AG04450 (cell line): ENCODE measurements at regions not wholly inside any gene's neighbourhood (a gene's known extent, or its start where the extent isn't known, plus 50 kb on each side); places are given as distances from the start of the nearest gene placed in this dataset.

Experiments used
- CTCF ChIA-PET: fragments of 300-600, 350-600 bp; formaldehyde crosslinking; extraction: SDS; loops from one replicate; lab custom pipeline; 2022; ENCODE audit warnings: antibody characterized with exemption, inconsistent platforms; lab: Charles Lee
- POLR2A ChIA-PET: fragments of 350-600 bp; formaldehyde crosslinking; extraction: SDS; loops from one replicate; lab custom pipeline; 2021; ENCODE audit warnings: antibody characterized with exemption, inconsistent platforms; lab: Yijun Ruan, JAX
- DNase-seq: peaks from one replicate; pipeline ENCODE4 v3.0.0-alpha.2; 2011; ENCODE audit warnings: low read depth, low spot score
- H3K27ac ChIP-seq: one replicate; pipeline ENCODE4 v1.5.1; 2012; ENCODE audit warnings: low read depth, low read length, control low read depth
- H3K27me3 ChIP-seq: one replicate; pipeline ENCODE4 v1.6.0; 2012; ENCODE audit warnings: low read length; ENCODE audit not compliant: control insufficient read depth, insufficient read depth
- H3K4me3 ChIP-seq: 2 replicates; pipeline ENCODE4 v1.5.1; 2011; ENCODE audit warnings: mild to moderate bottlenecking, low read depth, low read length, control low read depth
- H3K9me3 ChIP-seq: 2 replicates; pipeline ENCODE4 v1.5.1; 2012; ENCODE audit warnings: low read length; ENCODE audit not compliant: control insufficient read depth, insufficient read depth
- TF ChIP-seq, protein P1 (sequence below): IDR thresholded peaks from 2 replicates; pipeline ENCODE4 v1.5.1; 2011; ENCODE audit warnings: low read depth, low read length, control low read depth, inconsistent platforms

- no peaks in the 10 kb centered on the region; the same call in 1 of the 2 replicates for H3K9me3 ChIP-seq
- no peak overlapping the region for H3K4me3 ChIP-seq
- POLR2A ChIA-PET: no interaction called here
- peaks cover 21% of the 10 kb centered on the region for H3K27me3 ChIP-seq
- no peak for DNase-seq
- CTCF ChIA-PET: interaction anchor here (0.5 kb wide), 1 partner anchor 224 kb away, joined by 3 read pairs; no protein-coding TSS in a partner anchor
- TF ChIP-seq, protein P1, sequence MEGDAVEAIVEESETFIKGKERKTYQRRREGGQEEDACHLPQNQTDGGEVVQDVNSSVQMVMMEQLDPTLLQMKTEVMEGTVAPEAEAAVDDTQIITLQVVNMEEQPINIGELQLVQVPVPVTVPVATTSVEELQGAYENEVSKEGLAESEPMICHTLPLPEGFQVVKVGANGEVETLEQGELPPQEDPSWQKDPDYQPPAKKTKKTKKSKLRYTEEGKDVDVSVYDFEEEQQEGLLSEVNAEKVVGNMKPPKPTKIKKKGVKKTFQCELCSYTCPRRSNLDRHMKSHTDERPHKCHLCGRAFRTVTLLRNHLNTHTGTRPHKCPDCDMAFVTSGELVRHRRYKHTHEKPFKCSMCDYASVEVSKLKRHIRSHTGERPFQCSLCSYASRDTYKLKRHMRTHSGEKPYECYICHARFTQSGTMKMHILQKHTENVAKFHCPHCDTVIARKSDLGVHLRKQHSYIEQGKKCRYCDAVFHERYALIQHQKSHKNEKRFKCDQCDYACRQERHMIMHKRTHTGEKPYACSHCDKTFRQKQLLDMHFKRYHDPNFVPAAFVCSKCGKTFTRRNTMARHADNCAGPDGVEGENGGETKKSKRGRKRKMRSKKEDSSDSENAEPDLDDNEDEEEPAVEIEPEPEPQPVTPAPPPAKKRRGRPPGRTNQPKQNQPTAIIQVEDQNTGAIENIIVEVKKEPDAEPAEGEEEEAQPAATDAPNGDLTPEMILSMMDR: no peak
- no peak overlapping the region for H3K27ac ChIP-seq
These were observed 138.3 kb downstream of the ASB1 start for GRCh38 chr2:238565031-238565430.

- POLR2A ChIA-PET: no interaction called here
- Histone ChIP-seq H3K27me3 (peaks cover 17% of the 10 kb centered on the region), H3K27ac (no peak overlapping the region), H3K9me3 (no peaks in the 10 kb centered on the region; the same call in 1 of the 2 replicates), H3K4me3 (no peak overlapping the region)
- CTCF ChIA-PET: no interaction called here
- no peak for DNase-seq
- TF ChIP-seq, protein P1: no peak
These were observed 139.4 kb downstream of the ASB1 start for GRCh38 chr2:238566001-238566645.

DNA sequence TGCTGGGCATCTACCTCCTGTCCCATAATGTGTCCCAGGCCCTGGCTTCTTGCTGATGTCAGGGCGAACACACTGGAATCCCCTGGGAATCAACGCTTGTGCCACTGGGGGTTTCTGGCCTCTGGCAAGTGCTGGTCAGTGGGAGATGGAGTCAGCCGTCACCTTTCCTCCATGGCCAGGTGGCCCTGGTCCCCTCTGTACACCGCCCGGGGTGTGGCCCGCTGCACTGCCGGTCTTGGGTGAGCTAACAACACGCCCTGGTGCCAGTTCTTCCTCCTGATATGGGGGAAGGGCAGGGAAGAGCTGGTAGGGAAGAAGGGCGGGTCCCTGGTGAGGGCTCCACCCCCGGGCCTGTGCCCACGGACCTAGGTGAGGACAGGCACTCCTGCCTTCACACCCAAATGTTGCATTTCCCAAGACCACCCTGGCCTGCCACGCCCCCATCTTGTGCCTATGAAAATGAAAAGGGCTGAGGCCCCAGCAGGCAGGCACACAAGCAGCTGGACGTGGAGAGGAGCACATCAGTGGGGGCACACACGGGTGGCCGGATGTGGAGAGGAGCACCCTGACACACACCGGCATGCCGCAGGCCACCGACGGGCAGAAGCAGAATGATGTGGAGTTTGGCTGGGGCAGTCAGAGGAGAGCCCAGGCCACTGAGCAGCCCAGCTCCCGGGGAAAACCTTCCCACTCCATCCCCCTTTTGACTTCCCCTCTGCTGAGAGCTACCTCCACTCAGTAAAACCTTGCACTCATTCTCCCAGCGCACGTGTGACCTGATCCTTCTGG is 140.5 kb downstream of the ASB1 start:
- Histone ChIP-seq H3K27ac (no peak overlapping the region), H3K27me3 (peaks cover 17% of the 10 kb centered on the region), H3K9me3 (no peaks in the 10 kb centered on the region; the same call in 1 of the 2 replicates), H3K4me3 (no peak overlapping the region)
- TF ChIP-seq, protein P1: no peak
- ChIA-PET POLR2A (no interaction called here), CTCF (no interaction called here)
- DNase-seq: no peak

DNA sequence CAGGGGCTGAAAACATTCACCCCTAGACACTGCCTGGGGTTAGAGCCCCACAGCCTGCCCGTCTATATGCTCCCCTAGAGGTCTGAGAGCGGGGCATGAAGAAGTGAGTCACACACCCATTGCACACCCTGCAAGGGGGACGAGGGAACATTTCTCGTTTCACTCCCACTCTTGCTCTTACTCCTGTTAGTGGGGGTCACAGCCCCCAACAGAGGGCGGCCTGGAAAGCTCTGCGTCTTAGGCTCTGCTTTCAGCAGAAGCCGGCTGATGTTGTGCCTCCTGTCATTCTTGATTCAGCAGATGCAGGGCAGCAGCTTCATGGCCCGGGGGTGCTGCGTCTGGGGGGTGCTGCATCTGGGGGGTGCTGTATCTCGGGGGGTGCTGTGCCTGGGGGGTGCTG is 141.3 kb downstream of the ASB1 start:
- H3K4me3 ChIP-seq: no peak overlapping the region
- ChIA-PET POLR2A (no interaction called here), CTCF (no interaction called here)
- TF ChIP-seq, protein P1: no peak
- H3K27me3 ChIP-seq: peaks cover 17% of the 10 kb centered on the region
- no peaks in the 10 kb centered on the region; the same call in 1 of the 2 replicates for H3K9me3 ChIP-seq
- DNase-seq: no peak
- H3K27ac ChIP-seq: no peak overlapping the region
